ENCODE measurements at regions not wholly inside any gene's neighbourhood (a gene's known extent, or its start where the extent isn't known, plus 50 kb on each side); places are given as distances from the start of the nearest gene placed in this dataset.

DNA sequence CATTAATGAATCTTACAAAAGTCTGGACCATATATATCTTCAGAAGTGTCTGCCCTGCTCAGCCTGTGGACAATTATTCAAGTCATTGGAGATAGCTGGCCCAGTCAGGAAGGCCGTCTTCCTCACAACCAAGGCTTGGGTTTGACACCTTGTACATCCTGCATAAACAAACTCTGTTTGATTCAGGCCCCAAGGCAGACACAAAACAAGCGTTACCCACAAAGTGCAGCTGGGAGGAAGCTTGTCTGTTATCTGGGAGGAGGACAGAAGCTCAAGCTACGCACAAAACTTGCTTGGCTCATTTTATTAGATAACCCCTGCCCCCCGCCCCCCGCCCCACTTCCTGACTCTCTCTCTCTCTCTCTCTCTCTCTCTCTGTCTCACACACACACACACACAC lies 166.9 kb upstream of the WDR11 start:
- H3K27ac ChIP-seq = no peak overlapping the region
- H3K4me3 ChIP-seq = no peak overlapping the region
- TF ChIP-seq, protein P1, sequence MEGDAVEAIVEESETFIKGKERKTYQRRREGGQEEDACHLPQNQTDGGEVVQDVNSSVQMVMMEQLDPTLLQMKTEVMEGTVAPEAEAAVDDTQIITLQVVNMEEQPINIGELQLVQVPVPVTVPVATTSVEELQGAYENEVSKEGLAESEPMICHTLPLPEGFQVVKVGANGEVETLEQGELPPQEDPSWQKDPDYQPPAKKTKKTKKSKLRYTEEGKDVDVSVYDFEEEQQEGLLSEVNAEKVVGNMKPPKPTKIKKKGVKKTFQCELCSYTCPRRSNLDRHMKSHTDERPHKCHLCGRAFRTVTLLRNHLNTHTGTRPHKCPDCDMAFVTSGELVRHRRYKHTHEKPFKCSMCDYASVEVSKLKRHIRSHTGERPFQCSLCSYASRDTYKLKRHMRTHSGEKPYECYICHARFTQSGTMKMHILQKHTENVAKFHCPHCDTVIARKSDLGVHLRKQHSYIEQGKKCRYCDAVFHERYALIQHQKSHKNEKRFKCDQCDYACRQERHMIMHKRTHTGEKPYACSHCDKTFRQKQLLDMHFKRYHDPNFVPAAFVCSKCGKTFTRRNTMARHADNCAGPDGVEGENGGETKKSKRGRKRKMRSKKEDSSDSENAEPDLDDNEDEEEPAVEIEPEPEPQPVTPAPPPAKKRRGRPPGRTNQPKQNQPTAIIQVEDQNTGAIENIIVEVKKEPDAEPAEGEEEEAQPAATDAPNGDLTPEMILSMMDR (IDR thresholded peaks at IDR 0.05) = no peak
- no peak for DNase-seq (ENCODE audit: low spot score)

DNA sequence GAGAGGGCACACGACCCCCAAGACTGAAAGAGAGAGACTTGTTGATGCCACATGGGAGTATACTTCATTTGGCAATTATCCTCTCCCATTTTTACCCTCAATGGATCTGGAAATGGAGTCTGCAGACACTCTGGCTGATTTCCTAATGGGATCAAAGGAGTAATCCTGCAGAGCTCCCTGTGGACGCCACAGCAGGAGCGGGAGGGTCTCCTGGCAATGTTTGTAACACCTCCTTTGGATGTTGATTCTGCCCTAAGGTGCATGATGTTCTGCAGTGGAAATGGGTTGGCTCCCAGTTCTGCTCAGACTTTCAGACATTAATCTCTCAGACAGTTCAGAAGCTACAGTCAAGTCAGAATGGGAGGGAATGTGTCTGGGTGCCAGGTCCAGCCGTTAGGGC lies 166.0 kb upstream of the WDR11 start:
- Histone ChIP-seq H3K27ac (no peak overlapping the region), H3K4me3 (no peak overlapping the region)
- no peak for DNase-seq (ENCODE audit: low spot score)
- TF ChIP-seq, protein P1 (IDR thresholded peaks at IDR 0.05) = no peak

DNA sequence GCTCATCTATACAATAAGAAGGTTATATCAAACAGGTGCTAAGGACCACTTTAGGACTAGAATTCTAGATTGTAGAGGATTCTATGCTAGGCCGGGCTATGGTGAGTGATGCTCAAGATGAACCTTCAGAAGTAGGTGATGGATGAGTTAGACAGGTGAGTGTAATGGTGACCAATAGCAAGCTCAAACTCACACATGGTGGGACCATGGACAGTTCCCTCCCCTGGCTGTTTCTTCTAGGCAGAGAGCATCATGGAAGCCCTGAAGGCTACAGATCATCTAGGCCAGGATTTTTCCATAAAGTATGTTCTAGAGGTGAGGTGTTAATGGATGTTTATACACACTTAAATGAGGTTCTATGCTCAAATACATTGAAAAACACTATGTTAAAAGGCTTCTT lies 162.2 kb upstream of the WDR11 start:
- TF ChIP-seq, protein P1 (IDR thresholded peaks at IDR 0.05) = no peak
- H3K27ac ChIP-seq = no peak overlapping the region
- no peak for DNase-seq (ENCODE audit: low spot score)

DNA sequence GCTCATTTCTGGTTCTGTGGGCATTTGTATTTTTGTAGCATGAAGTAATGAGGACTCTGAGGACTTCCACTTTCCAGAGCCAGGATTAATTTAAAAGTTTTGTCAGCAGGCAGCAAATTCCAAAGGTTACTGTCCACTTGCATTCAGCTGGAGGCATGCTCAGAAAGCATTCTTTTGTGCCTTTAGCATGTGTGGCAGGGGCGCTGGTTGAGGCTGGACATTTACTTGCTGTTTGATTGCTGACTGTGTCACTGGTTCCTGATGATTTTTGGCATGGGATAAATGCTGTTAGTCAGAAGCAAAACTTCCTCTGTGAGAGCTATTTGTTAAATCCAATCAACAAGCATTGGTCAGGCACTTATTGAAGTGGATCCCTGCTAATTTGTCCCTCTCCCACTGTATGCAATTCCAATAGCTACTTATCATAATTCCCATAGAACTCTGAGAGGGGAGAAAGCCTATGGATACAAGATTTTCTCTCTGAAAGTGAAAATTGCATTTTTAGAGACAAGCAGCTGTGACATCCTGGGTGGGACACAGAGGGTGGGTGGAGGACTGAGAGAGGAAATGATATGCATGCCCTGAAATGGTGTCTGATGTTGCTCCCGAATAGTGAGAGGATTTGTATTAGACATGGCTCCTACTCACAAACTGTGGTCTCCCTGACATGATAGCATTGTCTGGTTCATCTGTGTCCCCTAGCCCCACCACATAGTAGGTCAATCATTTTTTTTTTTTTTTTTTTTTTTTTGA lies 161.2 kb upstream of the WDR11 start:
- no peak for DNase-seq (ENCODE audit: low spot score)
- Histone ChIP-seq H3K4me3 (no peak overlapping the region), H3K27ac (no peak overlapping the region)
- TF ChIP-seq, protein P1 (IDR thresholded peaks at IDR 0.05) = no peak

More for the DNA sequence above, 162.2 kb upstream of the WDR11 start:
- no peak overlapping the region for H3K4me3 ChIP-seq

DNA sequence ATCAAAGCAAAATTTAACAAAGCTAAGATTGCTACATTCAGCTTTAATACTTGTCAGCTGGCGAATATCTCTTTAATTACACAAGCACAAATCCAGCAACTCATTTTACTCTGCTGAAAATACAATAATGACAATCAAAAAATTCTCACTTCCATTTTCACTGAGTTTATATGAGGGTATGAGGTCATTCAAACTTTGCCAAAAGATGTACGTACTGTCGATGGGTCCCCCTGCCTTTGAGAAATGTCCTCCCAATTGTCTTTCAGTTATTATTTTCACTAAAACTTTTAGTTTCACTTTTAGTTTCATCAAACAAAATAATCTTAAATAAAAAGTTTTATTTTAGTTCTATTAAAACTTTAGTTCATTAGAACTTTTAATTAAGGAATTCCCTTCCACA lies 159.5 kb upstream of the WDR11 start:
- TF ChIP-seq, protein P1 (IDR thresholded peaks at IDR 0.05) = no peak
- H3K4me3 ChIP-seq = no peak overlapping the region
- no peak for DNase-seq (ENCODE audit: low spot score)
- H3K27ac ChIP-seq = no peak overlapping the region

DNA sequence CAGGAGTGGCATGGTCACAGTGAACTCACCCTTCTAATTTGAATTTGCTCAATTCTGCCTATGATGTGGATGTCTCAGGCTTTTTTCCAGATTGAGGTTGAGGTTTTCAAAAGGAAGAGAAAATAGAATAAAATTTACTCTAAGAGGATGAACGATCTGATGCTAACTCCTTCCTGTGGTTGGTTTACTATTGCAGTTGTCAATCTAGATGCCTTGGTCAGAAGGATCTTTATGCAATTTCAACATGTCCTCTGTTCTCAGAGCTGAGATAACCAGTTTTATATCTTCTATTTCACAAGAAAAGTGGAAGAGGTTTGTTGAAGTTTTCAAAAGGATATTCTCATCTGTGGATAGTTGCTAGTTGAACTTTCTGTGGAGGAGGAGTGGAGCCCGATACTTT lies 150.7 kb upstream of the WDR11 start:
- Histone ChIP-seq H3K27ac (no peak overlapping the region), H3K4me3 (no peak overlapping the region)
- no peak for DNase-seq (ENCODE audit: low spot score)
- TF ChIP-seq, protein P1 (IDR thresholded peaks at IDR 0.05) = no peak

DNA sequence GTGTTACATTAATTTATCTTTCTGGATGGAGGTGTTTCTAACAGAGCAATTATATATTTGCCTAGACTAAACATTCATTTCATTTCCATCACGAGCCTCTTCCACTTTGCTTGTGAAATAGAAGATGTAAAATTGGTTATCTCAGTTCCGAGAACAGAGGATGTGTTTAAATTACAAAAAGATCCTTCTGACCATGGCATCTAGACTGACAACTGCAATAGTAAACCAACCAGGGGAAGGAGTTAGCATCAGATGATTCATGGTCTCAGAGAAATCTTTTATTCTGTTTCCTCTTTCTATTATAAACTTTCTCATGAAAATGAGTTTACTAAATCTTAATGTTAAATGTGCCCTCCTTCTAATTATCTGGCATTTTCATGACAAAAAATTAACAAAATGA lies 149.8 kb upstream of the WDR11 start:
- Histone ChIP-seq H3K4me3 (no peak overlapping the region), H3K27ac (no peak overlapping the region)
- TF ChIP-seq, protein P1 (IDR thresholded peaks at IDR 0.05) = no peak
- DNase-seq (ENCODE audit: low spot score) = no peak

All from coronary artery (tissue), 2 donors.